Choroid plexus epithelial cell (primary cell): ENCODE measurements at regions not wholly inside any gene's neighbourhood (a gene's known extent, or its start where the extent isn't known, plus 50 kb on each side); places are given as distances from the start of the nearest gene placed in this dataset.

ENCODE experiments used
- DNase-seq: peaks from one replicate; pipeline ENCODE4 v3.0.0-alpha.2; 2010; ENCODE audit warnings: low read depth
- H3K4me3 ChIP-seq: 2 replicates; pipeline ENCODE4 v1.5.1; 2011; ENCODE audit warnings: low read depth, mild to moderate bottlenecking, control low read depth, low read length, moderate library complexity
- CTCF ChIP-seq: conservative IDR thresholded peaks from 2 replicates; pipeline ENCODE4 v1.5.1; 2011; ENCODE audit warnings: low read depth, mild to moderate bottlenecking, control low read depth, inconsistent platforms, low read length, moderate library complexity

DNA sequence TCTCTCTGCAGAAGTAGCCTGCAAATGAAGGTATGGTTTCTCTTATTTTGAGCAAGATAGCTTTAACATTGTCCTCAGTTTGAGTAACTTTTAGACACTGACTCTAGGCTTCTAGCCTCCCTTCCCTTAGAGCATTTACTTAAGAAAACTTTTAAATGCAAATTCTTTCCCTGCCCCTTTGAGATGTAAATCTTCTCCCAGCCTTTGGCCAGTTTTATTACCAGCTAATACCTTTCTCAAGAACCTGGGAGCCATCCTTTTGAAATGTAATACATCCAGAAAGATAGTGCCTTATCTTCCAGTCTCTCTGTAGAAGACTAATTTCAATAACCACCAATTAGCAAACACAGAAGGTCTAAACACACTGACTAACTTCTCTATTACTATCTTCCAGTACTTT, 688.9 kb upstream of the CDH9 start:
- TF ChIP-seq CTCF, result no peak

DNA sequence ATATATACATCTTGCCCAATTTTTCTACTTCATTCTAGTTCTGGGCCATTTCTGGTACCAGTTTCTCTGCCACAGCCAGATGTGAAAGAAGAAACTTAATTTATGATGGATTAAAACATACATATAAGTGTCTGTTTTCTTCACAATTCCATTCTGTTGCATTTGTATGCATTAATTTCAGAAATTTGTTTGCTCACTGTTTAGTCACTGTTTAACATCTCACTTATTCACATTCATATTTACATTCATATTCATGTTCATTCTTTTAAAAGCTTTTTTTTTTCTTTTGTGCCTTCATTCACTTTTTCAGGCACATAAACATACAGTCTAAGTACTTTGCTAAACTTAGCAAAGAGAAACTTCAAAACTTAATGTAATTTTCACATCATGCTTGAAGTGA, 684.0 kb upstream of the CDH9 start:
- no peak for TF ChIP-seq CTCF
- no peak overlapping the region for H3K4me3 ChIP-seq
- DNase-seq, result no peak

More for the DNA sequence above, 688.9 kb upstream of the CDH9 start:
- H3K4me3 ChIP-seq, result no peak overlapping the region
- no peak for DNase-seq

- TF ChIP-seq CTCF, result no peak
- H3K4me3 ChIP-seq, result no peak overlapping the region
- DNase-seq, result peak; percentile 30
Measured at GRCh38 chr5:27708534-27708933, 670.1 kb upstream of the CDH9 start.

- DNase-seq, result peak; percentile 42
- H3K4me3 ChIP-seq, result no peak overlapping the region
- TF ChIP-seq CTCF, result no peak
Measured at GRCh38 chr5:27706832-27707231, 668.4 kb upstream of the CDH9 start.

GRCh38 chr5:27705661-27706060, 667.3 kb upstream of the CDH9 start:
- H3K4me3 ChIP-seq, result no peak overlapping the region
- TF ChIP-seq CTCF, result no peak
- no peak for DNase-seq

- H3K4me3 ChIP-seq, result no peak overlapping the region
- TF ChIP-seq CTCF, result no peak
- DNase-seq, result peak; percentile 86
Measured at GRCh38 chr5:27701931-27702903, 663.8 kb upstream of the CDH9 start.

DNA sequence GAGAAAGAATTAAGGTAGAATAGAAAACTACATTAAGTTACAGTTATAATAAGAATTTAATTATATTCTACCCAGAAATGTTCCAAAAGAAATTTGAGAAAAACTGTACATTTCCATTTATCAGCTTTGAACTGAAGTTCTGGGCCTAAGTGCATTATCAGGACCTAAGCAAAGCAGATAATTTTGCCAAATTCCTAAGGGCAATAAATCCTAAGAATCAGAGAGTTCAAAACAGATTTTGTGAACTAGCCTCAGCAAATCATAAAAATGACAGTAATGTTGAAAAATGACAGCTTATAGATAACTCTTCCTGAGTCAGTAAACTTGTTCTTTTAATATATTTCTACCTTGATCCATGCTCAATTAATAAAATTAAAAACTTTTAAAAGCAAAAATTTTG, 662.1 kb upstream of the CDH9 start:
- no peak for DNase-seq
- no peak for TF ChIP-seq CTCF
- no peak overlapping the region for H3K4me3 ChIP-seq
